ENCODE measurements at regions not wholly inside any gene's neighbourhood (a gene's known extent, or its start where the extent isn't known, plus 50 kb on each side); places are given as distances from the start of the nearest gene placed in this dataset.

DNA sequence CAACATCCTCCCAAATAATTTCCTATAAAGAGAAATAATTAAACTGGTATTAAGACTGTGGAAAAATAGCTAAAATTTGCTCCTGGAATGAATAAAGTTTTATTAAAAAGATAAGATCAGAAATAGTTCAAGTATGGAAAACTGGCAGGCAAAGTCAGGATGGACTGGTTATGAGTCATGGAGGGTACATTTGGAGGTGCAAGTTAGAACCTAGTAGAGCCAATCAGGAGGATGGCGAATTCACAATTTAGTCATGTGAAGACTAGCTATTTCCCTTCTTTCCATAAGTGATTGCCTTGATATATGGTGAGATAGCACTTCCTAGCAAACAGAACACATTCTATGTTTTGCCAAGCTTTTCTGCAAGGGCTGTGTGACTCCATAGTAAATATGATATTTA lies 1303.5 kb downstream of the EFNA5 start:
- Histone ChIP-seq H3K4me2 (ENCODE audit: low read length) (no peak overlapping the region), H3K79me2 (ENCODE audit: low read length) (no peaks in the 10 kb centered on the region), H3K4me3 (ENCODE audit: low read length) (no peak overlapping the region), H3K9ac (ENCODE audit: low read length) (no peak overlapping the region), H4K20me1 (ENCODE audit: insufficient read depth, low read length) (no peaks in the 10 kb centered on the region), H3K36me3 (replicated peaks; ENCODE audit: low read depth, low read length) (no peaks in the 10 kb centered on the region), H3K9me3 (ENCODE audit: insufficient read depth, low read length) (no peaks in the 10 kb centered on the region), H3K4me1 (ENCODE audit: low read length) (no peaks in the 10 kb centered on the region), H3K27ac (ENCODE audit: low read length) (no peak overlapping the region), H3K27me3 (ENCODE audit: low read depth, low read length) (no peaks in the 10 kb centered on the region), H2AFZ (ENCODE audit: low read depth, low read length) (no peak overlapping the region)
- TF ChIP-seq, protein P1, sequence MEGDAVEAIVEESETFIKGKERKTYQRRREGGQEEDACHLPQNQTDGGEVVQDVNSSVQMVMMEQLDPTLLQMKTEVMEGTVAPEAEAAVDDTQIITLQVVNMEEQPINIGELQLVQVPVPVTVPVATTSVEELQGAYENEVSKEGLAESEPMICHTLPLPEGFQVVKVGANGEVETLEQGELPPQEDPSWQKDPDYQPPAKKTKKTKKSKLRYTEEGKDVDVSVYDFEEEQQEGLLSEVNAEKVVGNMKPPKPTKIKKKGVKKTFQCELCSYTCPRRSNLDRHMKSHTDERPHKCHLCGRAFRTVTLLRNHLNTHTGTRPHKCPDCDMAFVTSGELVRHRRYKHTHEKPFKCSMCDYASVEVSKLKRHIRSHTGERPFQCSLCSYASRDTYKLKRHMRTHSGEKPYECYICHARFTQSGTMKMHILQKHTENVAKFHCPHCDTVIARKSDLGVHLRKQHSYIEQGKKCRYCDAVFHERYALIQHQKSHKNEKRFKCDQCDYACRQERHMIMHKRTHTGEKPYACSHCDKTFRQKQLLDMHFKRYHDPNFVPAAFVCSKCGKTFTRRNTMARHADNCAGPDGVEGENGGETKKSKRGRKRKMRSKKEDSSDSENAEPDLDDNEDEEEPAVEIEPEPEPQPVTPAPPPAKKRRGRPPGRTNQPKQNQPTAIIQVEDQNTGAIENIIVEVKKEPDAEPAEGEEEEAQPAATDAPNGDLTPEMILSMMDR (IDR thresholded peaks at IDR 0.05; ENCODE audit: low read depth, low read length) = no peak
- no peak for TF ChIP-seq EZH2phosphoT487 (IDR thresholded peaks at IDR 0.05; ENCODE audit: low read depth)

DNA sequence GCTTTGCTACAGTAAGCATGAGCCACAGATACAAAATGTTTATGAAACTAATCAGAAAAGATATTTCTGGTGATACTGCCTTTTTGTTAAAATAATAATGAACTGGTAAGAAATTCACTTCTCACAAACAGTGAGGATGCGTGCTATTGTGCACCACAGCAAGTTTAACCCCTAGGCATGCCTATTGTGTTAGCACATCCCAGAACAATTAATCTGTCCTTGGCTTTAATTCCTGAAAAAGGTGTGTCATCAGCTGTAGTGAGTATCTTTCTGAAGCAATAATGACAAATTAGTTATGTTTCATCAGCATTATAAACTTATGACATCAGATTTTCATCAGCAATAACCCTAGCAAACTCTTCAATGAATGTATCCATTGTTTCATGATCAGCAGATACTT lies 1307.2 kb downstream of the EFNA5 start:
- no peak overlapping the region for H3K27ac ChIP-seq (ENCODE audit: low read length)
- H2AFZ ChIP-seq (ENCODE audit: low read depth, low read length) = no peak overlapping the region
- no peak for TF ChIP-seq EZH2phosphoT487 (IDR thresholded peaks at IDR 0.05; ENCODE audit: low read depth)
- TF ChIP-seq, protein P1 (IDR thresholded peaks at IDR 0.05; ENCODE audit: low read depth, low read length) = no peak
- H3K9me3 ChIP-seq (ENCODE audit: insufficient read depth, low read length) = no peaks in the 10 kb centered on the region
- no peaks in the 10 kb centered on the region for H4K20me1 ChIP-seq (ENCODE audit: insufficient read depth, low read length)
- no peaks in the 10 kb centered on the region for H3K79me2 ChIP-seq (ENCODE audit: low read length)
- H3K4me1 ChIP-seq (ENCODE audit: low read length) = no peaks in the 10 kb centered on the region
- H3K9ac ChIP-seq (ENCODE audit: low read length) = no peak overlapping the region
- H3K4me3 ChIP-seq (ENCODE audit: low read length) = no peak overlapping the region
- H3K36me3 ChIP-seq (replicated peaks; ENCODE audit: low read depth, low read length) = no peaks in the 10 kb centered on the region
- no peak overlapping the region for H3K4me2 ChIP-seq (ENCODE audit: low read length)
- H3K27me3 ChIP-seq (ENCODE audit: low read depth, low read length) = no peaks in the 10 kb centered on the region

DNA sequence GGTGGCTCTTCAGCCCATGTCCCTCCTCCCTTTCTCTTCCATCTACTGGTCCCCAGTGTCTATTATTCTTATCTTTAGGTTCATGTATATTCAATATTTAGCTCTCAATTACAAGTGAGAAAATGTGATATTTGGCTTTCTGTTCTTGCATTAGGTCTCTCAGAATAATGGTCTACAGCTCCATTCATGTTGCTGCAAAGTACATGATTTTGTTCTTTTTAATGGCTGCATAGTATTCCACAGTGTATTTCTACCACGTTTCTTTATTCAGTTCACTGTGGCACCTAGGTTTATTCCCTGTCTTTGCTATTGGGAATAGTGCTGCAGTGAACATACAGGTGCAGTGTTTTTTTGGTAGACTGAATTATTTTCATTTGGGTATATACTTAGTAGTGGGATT lies 1308.8 kb downstream of the EFNA5 start:
- Histone ChIP-seq H3K4me3 (ENCODE audit: low read length) (no peak overlapping the region), H3K27ac (ENCODE audit: low read length) (no peak overlapping the region), H3K9ac (ENCODE audit: low read length) (no peak overlapping the region), H3K4me1 (ENCODE audit: low read length) (no peaks in the 10 kb centered on the region), H4K20me1 (ENCODE audit: insufficient read depth, low read length) (no peaks in the 10 kb centered on the region), H3K4me2 (ENCODE audit: low read length) (no peak overlapping the region), H3K79me2 (ENCODE audit: low read length) (no peaks in the 10 kb centered on the region), H3K27me3 (ENCODE audit: low read depth, low read length) (no peaks in the 10 kb centered on the region), H2AFZ (ENCODE audit: low read depth, low read length) (no peak overlapping the region), H3K36me3 (replicated peaks; ENCODE audit: low read depth, low read length) (no peaks in the 10 kb centered on the region), H3K9me3 (ENCODE audit: insufficient read depth, low read length) (no peaks in the 10 kb centered on the region)
- no peak for TF ChIP-seq EZH2phosphoT487 (IDR thresholded peaks at IDR 0.05; ENCODE audit: low read depth)
- TF ChIP-seq, protein P1 (IDR thresholded peaks at IDR 0.05; ENCODE audit: low read depth, low read length) = no peak

DNA sequence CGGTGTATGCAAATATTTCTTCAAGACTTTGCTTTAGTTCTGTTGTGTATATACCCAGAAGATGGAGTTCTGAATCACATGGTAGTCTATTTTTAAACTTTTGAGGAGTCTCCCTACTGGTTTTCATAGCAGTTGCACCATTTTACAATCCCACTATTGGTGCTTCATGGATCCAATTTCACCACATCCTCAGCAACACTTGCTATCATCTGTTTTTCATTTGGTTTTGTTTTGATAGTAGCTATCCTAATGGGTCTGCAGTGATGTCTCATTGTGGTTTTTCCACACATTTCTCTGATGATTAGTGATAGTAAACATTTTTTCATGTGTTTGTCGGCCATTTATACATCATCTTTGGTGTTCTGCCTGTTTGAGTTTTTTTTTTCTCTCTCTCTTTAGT lies 1339.3 kb downstream of the EFNA5 start:
- H2AFZ ChIP-seq (ENCODE audit: low read depth, low read length) = no peak overlapping the region
- H3K27ac ChIP-seq (ENCODE audit: low read length) = no peak overlapping the region
- TF ChIP-seq EZH2phosphoT487 (IDR thresholded peaks at IDR 0.05; ENCODE audit: low read depth) = no peak
- TF ChIP-seq, protein P1 (IDR thresholded peaks at IDR 0.05; ENCODE audit: low read depth, low read length) = no peak
- H3K4me2 ChIP-seq (ENCODE audit: low read length) = no peak overlapping the region
- H3K36me3 ChIP-seq (replicated peaks; ENCODE audit: low read depth, low read length) = no peaks in the 10 kb centered on the region
- H3K27me3 ChIP-seq (ENCODE audit: low read depth, low read length) = no peaks in the 10 kb centered on the region
- H3K79me2 ChIP-seq (ENCODE audit: low read length) = no peaks in the 10 kb centered on the region
- no peaks in the 10 kb centered on the region for H3K4me1 ChIP-seq (ENCODE audit: low read length)
- H3K4me3 ChIP-seq (ENCODE audit: low read length) = no peak overlapping the region
- H3K9ac ChIP-seq (ENCODE audit: low read length) = no peak overlapping the region
- no peaks in the 10 kb centered on the region for H4K20me1 ChIP-seq (ENCODE audit: insufficient read depth, low read length)
- H3K9me3 ChIP-seq (ENCODE audit: insufficient read depth, low read length) = no peaks in the 10 kb centered on the region
